Fibroblast of lung (primary cell): ENCODE measurements at regions not wholly inside any gene's neighbourhood (a gene's known extent, or its start where the extent isn't known, plus 50 kb on each side); places are given as distances from the start of the nearest gene placed in this dataset.

ENCODE experiments used
- DNase-seq, 2 donors: peaks; one replicate each; pipeline versions ENCODE4 v3.0.0 to v3.0.0-alpha.2; 2010; ENCODE audit warnings: low read depth in 2 of 2
- H2AFZ ChIP-seq: 2 replicates; pipeline ENCODE4 v1.5.1; 2012; ENCODE audit warnings: low read length, control low read depth, inconsistent platforms
- H3K27ac ChIP-seq: 2 replicates; pipeline ENCODE4 v1.5.1; 2011; ENCODE audit warnings: low read length, control low read depth; ENCODE audit not compliant: insufficient read depth
- H3K27me3 ChIP-seq: 2 replicates; pipeline ENCODE4 v1.5.1; 2011; ENCODE audit warnings: mild to moderate bottlenecking, low read length; ENCODE audit not compliant: control insufficient read depth, insufficient read depth
- H3K36me3 ChIP-seq: 2 replicates; pipeline ENCODE4 v1.5.1; 2011; ENCODE audit warnings: low read length; ENCODE audit not compliant: control insufficient read depth, insufficient read depth
- H3K4me1 ChIP-seq: 2 replicates; pipeline ENCODE4 v1.5.1; 2011; ENCODE audit warnings: low read length; ENCODE audit not compliant: control insufficient read depth, insufficient read depth; ENCODE audit errors: extremely low read depth
- H3K4me2 ChIP-seq: 2 replicates; pipeline ENCODE4 v1.5.1; 2011; ENCODE audit warnings: low read length, control low read depth; ENCODE audit not compliant: insufficient read depth; ENCODE audit errors: extremely low read depth
- H3K4me3 ChIP-seq, 4 experiments: fragments of 200-600 bp in 1 of 4; sonication (generic) in 1 of 4; replicated peaks in 1 of 4; 2 replicates each; pipeline ENCODE4 v1.5.1; 2011 to 2016; ENCODE audit warnings: low read length in 4 of 4, low read depth in 3 of 4, mild to moderate bottlenecking in 3 of 4, control low read depth in 2 of 4, inconsistent platforms in 1 of 4, mixed read lengths in 1 of 4; ENCODE audit not compliant: insufficient read depth in 1 of 4; ENCODE audit errors: control extremely low read depth in 1 of 4
- H3K79me2 ChIP-seq: 2 replicates; pipeline ENCODE4 v1.5.1; 2012; ENCODE audit warnings: mild to moderate bottlenecking, low read length, inconsistent platforms; ENCODE audit not compliant: control insufficient read depth, insufficient read depth
- H3K9ac ChIP-seq: 2 replicates; pipeline ENCODE4 v1.5.1; 2011; ENCODE audit warnings: mild to moderate bottlenecking, low read length, control low read depth; ENCODE audit not compliant: insufficient read depth
- H3K9me3 ChIP-seq: 2 replicates; pipeline ENCODE4 v1.5.1; 2012; ENCODE audit warnings: low read depth, low read length; ENCODE audit not compliant: control insufficient read depth, insufficient read depth
- H4K20me1 ChIP-seq: 2 replicates; pipeline ENCODE4 v1.5.1; 2011; ENCODE audit warnings: low read length; ENCODE audit not compliant: control insufficient read depth, insufficient read depth; ENCODE audit errors: extremely low read depth
- EZH2 ChIP-seq: IDR thresholded peaks from 2 replicates; pipeline ENCODE4 v1.5.1; 2012; ENCODE audit warnings: low read length, control low read depth, mild to moderate bottlenecking; ENCODE audit errors: missing control alignments
- TF ChIP-seq, protein P1 (sequence below), 2 donors: IDR thresholded peaks in 1 of 2; conservative IDR thresholded peaks in 1 of 2; 1 replicate in 1 of 2; 2 replicates in 1 of 2; pipeline ENCODE4 v1.5.1; 2011 to 2012; ENCODE audit warnings: low read length in 2 of 2, control low read depth in 1 of 2, inconsistent platforms in 1 of 2, low read depth in 1 of 2, mild to moderate bottlenecking in 1 of 2

DNA sequence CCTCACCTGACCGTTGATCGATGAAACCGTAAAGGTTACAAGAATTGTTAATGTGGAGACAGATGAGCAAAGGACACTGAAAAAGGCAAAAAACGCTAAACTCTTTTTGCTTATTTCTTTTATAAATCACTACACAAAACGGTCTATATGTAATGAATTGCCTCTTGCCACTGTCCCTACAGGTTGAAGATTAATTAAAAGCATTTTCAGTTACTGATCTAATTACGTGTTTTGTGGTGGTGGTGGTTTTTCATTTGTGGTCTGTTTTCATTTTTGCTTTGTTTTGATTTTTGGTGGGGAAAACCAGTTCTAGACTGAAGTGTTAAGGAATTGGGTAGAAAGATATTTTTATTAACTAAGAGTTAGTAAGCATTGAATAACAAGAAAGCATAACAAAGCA lies 299.2 kb upstream of the LRRN1 start:
- Histone ChIP-seq H3K4me3 (no peak overlapping the region), H3K9me3 (no peaks in the 10 kb centered on the region), H2AFZ (no peak overlapping the region), H3K79me2 (no peaks in the 10 kb centered on the region), H3K36me3 (no peaks in the 10 kb centered on the region), H3K27me3 (no peaks in the 10 kb centered on the region), H3K9ac (no peak overlapping the region), H4K20me1 (no peaks in the 10 kb centered on the region), H3K4me1 (no peaks in the 10 kb centered on the region), H3K27ac (no peak overlapping the region), H3K4me2 (no peak overlapping the region)
- no peak for DNase-seq
- TF ChIP-seq, protein P1, sequence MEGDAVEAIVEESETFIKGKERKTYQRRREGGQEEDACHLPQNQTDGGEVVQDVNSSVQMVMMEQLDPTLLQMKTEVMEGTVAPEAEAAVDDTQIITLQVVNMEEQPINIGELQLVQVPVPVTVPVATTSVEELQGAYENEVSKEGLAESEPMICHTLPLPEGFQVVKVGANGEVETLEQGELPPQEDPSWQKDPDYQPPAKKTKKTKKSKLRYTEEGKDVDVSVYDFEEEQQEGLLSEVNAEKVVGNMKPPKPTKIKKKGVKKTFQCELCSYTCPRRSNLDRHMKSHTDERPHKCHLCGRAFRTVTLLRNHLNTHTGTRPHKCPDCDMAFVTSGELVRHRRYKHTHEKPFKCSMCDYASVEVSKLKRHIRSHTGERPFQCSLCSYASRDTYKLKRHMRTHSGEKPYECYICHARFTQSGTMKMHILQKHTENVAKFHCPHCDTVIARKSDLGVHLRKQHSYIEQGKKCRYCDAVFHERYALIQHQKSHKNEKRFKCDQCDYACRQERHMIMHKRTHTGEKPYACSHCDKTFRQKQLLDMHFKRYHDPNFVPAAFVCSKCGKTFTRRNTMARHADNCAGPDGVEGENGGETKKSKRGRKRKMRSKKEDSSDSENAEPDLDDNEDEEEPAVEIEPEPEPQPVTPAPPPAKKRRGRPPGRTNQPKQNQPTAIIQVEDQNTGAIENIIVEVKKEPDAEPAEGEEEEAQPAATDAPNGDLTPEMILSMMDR (conservative IDR thresholded peaks at IDR 0.05 in 1 of 2, IDR thresholded peaks at IDR 0.05 in 1 of 2; ENCODE audit: low read depth in 1 of 2, low read length in 2 of 2) = no peak
- no peak for TF ChIP-seq EZH2

- H3K79me2 ChIP-seq = no peaks in the 10 kb centered on the region
- no peak overlapping the region for H2AFZ ChIP-seq
- no peak overlapping the region for H3K9ac ChIP-seq
- no peak overlapping the region for H3K4me3 ChIP-seq
- H3K4me2 ChIP-seq = no peak overlapping the region
- H3K4me1 ChIP-seq = no peaks in the 10 kb centered on the region
- TF ChIP-seq, protein P1 (conservative IDR thresholded peaks at IDR 0.05 in 1 of 2, IDR thresholded peaks at IDR 0.05 in 1 of 2; ENCODE audit: low read depth in 1 of 2, low read length in 2 of 2) = no peak
- TF ChIP-seq EZH2 = no peak
- no peaks in the 10 kb centered on the region for H3K36me3 ChIP-seq
- H3K27ac ChIP-seq = no peak overlapping the region
- no peaks in the 10 kb centered on the region for H3K9me3 ChIP-seq
- H3K27me3 ChIP-seq = no peaks in the 10 kb centered on the region
- no peak for DNase-seq
- no peaks in the 10 kb centered on the region for H4K20me1 ChIP-seq
Measured at GRCh38 chr3:3499012-3499562, 300.1 kb upstream of the LRRN1 start.

DNA sequence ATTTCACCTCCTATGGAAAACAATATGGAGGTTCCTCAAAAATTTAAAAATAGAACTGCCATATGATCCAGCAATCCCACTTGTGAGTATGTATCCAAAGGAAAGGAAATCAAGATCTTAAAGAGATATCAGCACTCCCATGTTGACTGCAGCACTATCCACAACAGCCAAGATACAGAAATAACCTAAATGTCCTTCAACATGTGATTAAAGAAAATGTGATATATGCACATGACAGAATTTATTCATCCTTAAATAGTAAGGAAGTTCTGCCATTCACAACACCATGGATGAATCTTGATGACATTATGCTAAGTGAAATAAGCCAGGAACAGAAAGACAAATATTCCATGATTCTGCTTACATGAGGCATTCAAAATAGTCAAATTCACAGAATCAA lies 303.6 kb upstream of the LRRN1 start:
- H3K4me3 ChIP-seq = no peak overlapping the region
- H3K4me1 ChIP-seq = no peaks in the 10 kb centered on the region
- no peak overlapping the region for H3K9ac ChIP-seq
- H4K20me1 ChIP-seq = no peaks in the 10 kb centered on the region
- no peaks in the 10 kb centered on the region for H3K79me2 ChIP-seq
- no peaks in the 10 kb centered on the region for H3K36me3 ChIP-seq
- H3K27me3 ChIP-seq = no peaks in the 10 kb centered on the region
- H3K9me3 ChIP-seq = no peaks in the 10 kb centered on the region
- no peak for DNase-seq
- H2AFZ ChIP-seq = no peak overlapping the region
- TF ChIP-seq, protein P1 (conservative IDR thresholded peaks at IDR 0.05 in 1 of 2, IDR thresholded peaks at IDR 0.05 in 1 of 2; ENCODE audit: low read depth in 1 of 2, low read length in 2 of 2) = no peak
- TF ChIP-seq EZH2 = no peak
- no peak overlapping the region for H3K27ac ChIP-seq
- no peak overlapping the region for H3K4me2 ChIP-seq
